ENCODE measurements at regions not wholly inside any gene's neighbourhood (a gene's known extent, or its start where the extent isn't known, plus 50 kb on each side); places are given as distances from the start of the nearest gene placed in this dataset.

- Histone ChIP-seq H3K4me1 (ENCODE audit: control insufficient read depth, insufficient read depth, low read length) (no peaks in the 10 kb centered on the region), H3K4me3 (ENCODE audit: low read depth, low read length) (no peak overlapping the region), H3K9me3 (ENCODE audit: control insufficient read depth, insufficient read depth, low read depth, low read length) (no peaks in the 10 kb centered on the region), H3K36me3 (ENCODE audit: control insufficient read depth in 2 of 2, insufficient read depth in 1 of 2, low read length in 2 of 2) (no peaks in the 10 kb centered on the region), H3K27ac (ENCODE audit: extremely low read depth, low read depth, low read length) (no peak overlapping the region)
- CTCF ChIA-PET = no interaction called here
- POLR2A ChIA-PET = no interaction called here
- TF ChIP-seq ZNF354C (tag by site-specific recombination; IDR thresholded peaks at IDR 0.05; ENCODE audit: borderline replicate concordance, low read depth) (no peak), ZNF274 (IDR thresholded peaks at IDR 0.05; ENCODE audit: low read length) (no peak), ZNF274 (tag by site-specific recombination; IDR thresholded peaks at IDR 0.05; ENCODE audit: borderline replicate concordance) (no peak), TCF7L2 (IDR thresholded peaks at IDR 0.05; ENCODE audit: borderline replicate concordance, low read depth, low read length) (no peak)
These were observed 389.3 kb upstream of the USP15 start for GRCh38 chr12:61870658-61871484.

GRCh38 chr12:61871485-61871810 is 388.8 kb upstream of the USP15 start:
- no peak for TF ChIP-seq ELK4 (IDR thresholded peaks at IDR 0.05; ENCODE audit: borderline replicate concordance, low read depth, low read length)
- TF ChIP-seq GLI2 (tag by site-specific recombination; IDR thresholded peaks at IDR 0.05; ENCODE audit: borderline replicate concordance, low read depth) = no peak
- TF ChIP-seq ZBTB20 (tag by site-specific recombination; IDR thresholded peaks at IDR 0.05) = no peak
- no peak for TF ChIP-seq GLIS1 (tag by site-specific recombination; IDR thresholded peaks at IDR 0.05)
- no peak for TF ChIP-seq ZBTB26 (tag by site-specific recombination; optimal IDR thresholded peaks at IDR 0.05)
- TF ChIP-seq ZNF830 (tag by site-specific recombination; IDR thresholded peaks at IDR 0.05; ENCODE audit: low read depth) = no peak
- no peak for TF ChIP-seq ZNF791 (tag by site-specific recombination; IDR thresholded peaks at IDR 0.05)
- no peak for TF ChIP-seq REPIN1 (tag by site-specific recombination; IDR thresholded peaks at IDR 0.05; ENCODE audit: low read depth)
- TF ChIP-seq HOXC10 (CRISPR knock-in tag; IDR thresholded peaks at IDR 0.05) = no peak
- H3K4me1 ChIP-seq (ENCODE audit: control insufficient read depth, insufficient read depth, low read length) = no peaks in the 10 kb centered on the region
- no peak overlapping the region for H3K4me3 ChIP-seq (ENCODE audit: low read depth, low read length)
- H3K36me3 ChIP-seq (ENCODE audit: control insufficient read depth in 2 of 2, insufficient read depth in 1 of 2, low read length in 2 of 2) = no peaks in the 10 kb centered on the region
- H3K27ac ChIP-seq (ENCODE audit: extremely low read depth, low read depth, low read length) = no peak overlapping the region
- CTCF ChIA-PET = no interaction called here
- POLR2A ChIA-PET = no interaction called here
- no peaks in the 10 kb centered on the region for H3K9me3 ChIP-seq (ENCODE audit: control insufficient read depth, insufficient read depth, low read depth, low read length)

- H3K9me3 ChIP-seq (ENCODE audit: control insufficient read depth, insufficient read depth, low read depth, low read length) = no peaks in the 10 kb centered on the region
- no peaks in the 10 kb centered on the region for H3K4me1 ChIP-seq (ENCODE audit: control insufficient read depth, insufficient read depth, low read length)
- ChIA-PET POLR2A (no interaction called here), CTCF (no interaction called here)
- no peak overlapping the region for H3K4me3 ChIP-seq (ENCODE audit: low read depth, low read length)
- no peak overlapping the region for H3K27ac ChIP-seq (ENCODE audit: extremely low read depth, low read depth, low read length)
- H3K36me3 ChIP-seq (ENCODE audit: control insufficient read depth in 2 of 2, insufficient read depth in 1 of 2, low read length in 2 of 2) = no peaks in the 10 kb centered on the region
- TF ChIP-seq ZNF140 (tag by site-specific recombination; IDR thresholded peaks at IDR 0.05) = no peak
- TF ChIP-seq ZNF184 (tag by site-specific recombination; IDR thresholded peaks at IDR 0.05) = no peak
- TF ChIP-seq GFI1B (tag by site-specific recombination; IDR thresholded peaks at IDR 0.05) = no peak
- TF ChIP-seq ZNF707 (tag by site-specific recombination; IDR thresholded peaks at IDR 0.05) = no peak
- no peak for TF ChIP-seq HOXD13 (CRISPR knock-in tag; IDR thresholded peaks at IDR 0.05; ENCODE audit: borderline replicate concordance)
- TF ChIP-seq ZNF670 (tag by site-specific recombination; IDR thresholded peaks at IDR 0.05; ENCODE audit: low read depth) = no peak
- no peak for TF ChIP-seq YY1 (tag by site-specific recombination; IDR thresholded peaks at IDR 0.05)
- TF ChIP-seq ZNF768 (tag by site-specific recombination; IDR thresholded peaks at IDR 0.05) = no peak
- TF ChIP-seq ZNF621 (tag by site-specific recombination; IDR thresholded peaks at IDR 0.05) = no peak
- no peak for TF ChIP-seq ZSCAN4 (tag by site-specific recombination; IDR thresholded peaks at IDR 0.05)
- no peak for TF ChIP-seq ZNF692 (tag by site-specific recombination; IDR thresholded peaks at IDR 0.05)
- no peak for TF ChIP-seq PATZ1 (tag by site-specific recombination; IDR thresholded peaks at IDR 0.05)
These were observed 381.0 kb upstream of the USP15 start for GRCh38 chr12:61879229-61879628.

Measured in HEK293 (cell line).